GM12891 (cell line): ENCODE measurements at regions not wholly inside any gene's neighbourhood (a gene's known extent, or its start where the extent isn't known, plus 50 kb on each side); places are given as distances from the start of the nearest gene placed in this dataset.

Experiments used
- PAX5 ChIP-seq: IDR thresholded peaks from 2 replicates; pipeline ENCODE4 v1.6.1; 2011; ENCODE audit warnings: low read length, moderate library complexity, mild to moderate bottlenecking; ENCODE audit not compliant: insufficient read depth, severe bottlenecking
- POLR2A ChIP-seq: IDR thresholded peaks from 2 replicates; pipeline ENCODE4 v1.6.1; 2011; ENCODE audit warnings: low read depth, low read length, control low read depth
- POLR2AphosphoS5 ChIP-seq: IDR thresholded peaks from 2 replicates; pipeline ENCODE4 v1.6.1; 2011; ENCODE audit warnings: low read depth, low read length, control low read depth

- TF ChIP-seq PAX5 (no peak), POLR2A (no peak), POLR2AphosphoS5 (no peak)
These were observed 1126.8 kb downstream of the SI start for GRCh38 chr3:163951397-163951987.
